COLO668 (cell line): ENCODE measurements at regions not wholly inside any gene's neighbourhood (a gene's known extent, or its start where the extent isn't known, plus 50 kb on each side); places are given as distances from the start of the nearest gene placed in this dataset.
"Not testable (repeated sequence)": the region's sequence is repeated elsewhere in the genome, so short reads cannot be mapped to it uniquely, and the experiment has no call there.

Experiments used
- DNase-seq: peaks from one replicate; lab custom pipeline; 2025; ENCODE audit not compliant: unreplicated experiment; lab: John Stamatoyannopoulos, UW

- no peak for DNase-seq
Measured at GRCh38 chr15:96466389-96466947, 136.0 kb downstream of the NR2F2 start.

- no peak for DNase-seq
Measured at GRCh38 chr15:96468036-96468435, 137.5 kb downstream of the NR2F2 start.

GRCh38 chr15:96470681-96471310 is 140.3 kb downstream of the NR2F2 start:
- DNase-seq: no peak

- DNase-seq: no peak
Measured at GRCh38 chr15:96472681-96473080, 142.2 kb downstream of the NR2F2 start.

- DNase-seq: no peak
Measured at GRCh38 chr15:96473556-96473955, 143.1 kb downstream of the NR2F2 start.

- no peak for DNase-seq
Measured at GRCh38 chr15:96474231-96474664, 143.7 kb downstream of the NR2F2 start.

- DNase-seq: no peak
Measured at GRCh38 chr15:96477227-96477626, 146.7 kb downstream of the NR2F2 start.

GRCh38 chr15:96484412-96484811 is 153.9 kb downstream of the NR2F2 start:
- not testable (repeated sequence) for DNase-seq

- no peak for DNase-seq
Measured at GRCh38 chr15:96484830-96485229, 154.3 kb downstream of the NR2F2 start.

GRCh38 chr15:96487245-96487644 is 156.7 kb downstream of the NR2F2 start:
- no peak for DNase-seq

GRCh38 chr15:96491066-96491699 is 160.7 kb downstream of the NR2F2 start:
- DNase-seq: not testable (repeated sequence)

- DNase-seq: not testable (repeated sequence)
Measured at GRCh38 chr15:96491700-96492644, 161.5 kb downstream of the NR2F2 start.

GRCh38 chr15:96494505-96494904 is 164.0 kb downstream of the NR2F2 start:
- DNase-seq: no peak

GRCh38 chr15:96495386-96495785 is 164.9 kb downstream of the NR2F2 start:
- no peak for DNase-seq

- no peak for DNase-seq
Measured at GRCh38 chr15:96497951-96498350, 167.5 kb downstream of the NR2F2 start.

- no peak for DNase-seq
Measured at GRCh38 chr15:96500508-96500907, 170.0 kb downstream of the NR2F2 start.

GRCh38 chr15:96501362-96501761 is 170.9 kb downstream of the NR2F2 start:
- DNase-seq: no peak

- no peak for DNase-seq
Measured at GRCh38 chr15:96502196-96502595, 171.7 kb downstream of the NR2F2 start.

- no peak for DNase-seq
Measured at GRCh38 chr15:96503276-96503675, 172.8 kb downstream of the NR2F2 start.

- DNase-seq: no peak
Measured at GRCh38 chr15:96504371-96504770, 173.9 kb downstream of the NR2F2 start.

GRCh38 chr15:96505014-96505413 is 174.5 kb downstream of the NR2F2 start:
- no peak for DNase-seq
